Esophagus squamous epithelium (tissue), 4 donors: ENCODE measurements at regions not wholly inside any gene's neighbourhood (a gene's known extent, or its start where the extent isn't known, plus 50 kb on each side); places are given as distances from the start of the nearest gene placed in this dataset.

Experiments
- CTCF ChIP-seq, 6 experiments: fragments of 450-650 bp in 4 of 6; fragments of 200-600 bp in 2 of 6; sonication (generic) in 2 of 6; IDR thresholded peaks; one replicate each; pipeline ENCODE4 v1.5.1; 2016 to 2019; ENCODE audit warnings: antibody characterized with exemption in 6 of 6, mild to moderate bottlenecking in 4 of 6, moderate library complexity in 4 of 6
- POLR2A ChIP-seq, 4 donors: fragments of 450-650 bp; IDR thresholded peaks; one replicate each; pipeline ENCODE4 v1.6.1; 2017; ENCODE audit warnings: antibody characterized with exemption in 4 of 4, mild to moderate bottlenecking in 4 of 4, moderate library complexity in 3 of 4

GRCh38 chr11:11029027-11029426, 171.2 kb upstream of the ZBED5 start:
- no peak for TF ChIP-seq CTCF (IDR thresholded peaks at IDR 0.05)
- no peak for TF ChIP-seq POLR2A (IDR thresholded peaks at IDR 0.05)
